GM12873 (cell line): ENCODE measurements at regions not wholly inside any gene's neighbourhood (a gene's known extent, or its start where the extent isn't known, plus 50 kb on each side); places are given as distances from the start of the nearest gene placed in this dataset.

Experiments used
- TF ChIP-seq, protein P1 (sequence below): IDR thresholded peaks from 2 replicates; pipeline ENCODE4 v1.5.1; 2012; ENCODE audit warnings: low read depth, mild to moderate bottlenecking, moderate library complexity, low read length, control low read depth; ENCODE audit not compliant: insufficient read depth; ENCODE audit errors: missing control alignments

DNA sequence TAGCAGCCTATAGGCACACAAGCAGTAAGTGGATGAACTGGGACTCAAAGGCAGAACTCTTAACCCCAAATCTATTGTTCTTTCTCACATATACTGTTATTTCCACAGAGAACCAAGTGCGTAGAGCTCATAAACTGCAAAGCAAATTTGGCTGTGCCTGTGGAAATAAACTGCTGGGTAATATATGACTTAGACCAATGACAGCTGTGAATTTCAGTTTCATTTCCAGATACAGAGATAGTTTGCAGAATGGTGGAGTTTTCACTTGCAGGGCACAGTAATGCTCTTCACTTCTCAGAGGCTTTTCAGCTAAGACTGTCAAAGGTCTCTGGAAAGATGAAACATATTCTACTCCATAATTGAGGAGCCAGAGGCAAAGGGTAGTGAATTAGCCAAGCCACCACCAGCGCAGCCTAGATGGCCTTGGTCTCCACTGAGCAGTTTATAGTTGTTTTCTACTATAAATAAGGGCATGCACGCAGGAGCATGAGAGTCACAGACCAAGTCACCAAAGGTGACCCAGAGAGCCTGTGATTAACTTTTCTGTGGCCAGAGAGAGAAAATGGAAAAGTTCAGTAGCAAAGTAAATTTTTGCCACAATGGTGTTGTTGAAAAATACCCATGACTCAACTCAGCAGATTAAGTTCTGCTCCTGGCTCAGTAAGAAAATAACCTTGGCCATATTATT lies 180.7 kb upstream of the GRM7 start:
- TF ChIP-seq, protein P1, sequence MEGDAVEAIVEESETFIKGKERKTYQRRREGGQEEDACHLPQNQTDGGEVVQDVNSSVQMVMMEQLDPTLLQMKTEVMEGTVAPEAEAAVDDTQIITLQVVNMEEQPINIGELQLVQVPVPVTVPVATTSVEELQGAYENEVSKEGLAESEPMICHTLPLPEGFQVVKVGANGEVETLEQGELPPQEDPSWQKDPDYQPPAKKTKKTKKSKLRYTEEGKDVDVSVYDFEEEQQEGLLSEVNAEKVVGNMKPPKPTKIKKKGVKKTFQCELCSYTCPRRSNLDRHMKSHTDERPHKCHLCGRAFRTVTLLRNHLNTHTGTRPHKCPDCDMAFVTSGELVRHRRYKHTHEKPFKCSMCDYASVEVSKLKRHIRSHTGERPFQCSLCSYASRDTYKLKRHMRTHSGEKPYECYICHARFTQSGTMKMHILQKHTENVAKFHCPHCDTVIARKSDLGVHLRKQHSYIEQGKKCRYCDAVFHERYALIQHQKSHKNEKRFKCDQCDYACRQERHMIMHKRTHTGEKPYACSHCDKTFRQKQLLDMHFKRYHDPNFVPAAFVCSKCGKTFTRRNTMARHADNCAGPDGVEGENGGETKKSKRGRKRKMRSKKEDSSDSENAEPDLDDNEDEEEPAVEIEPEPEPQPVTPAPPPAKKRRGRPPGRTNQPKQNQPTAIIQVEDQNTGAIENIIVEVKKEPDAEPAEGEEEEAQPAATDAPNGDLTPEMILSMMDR = no peak

DNA sequence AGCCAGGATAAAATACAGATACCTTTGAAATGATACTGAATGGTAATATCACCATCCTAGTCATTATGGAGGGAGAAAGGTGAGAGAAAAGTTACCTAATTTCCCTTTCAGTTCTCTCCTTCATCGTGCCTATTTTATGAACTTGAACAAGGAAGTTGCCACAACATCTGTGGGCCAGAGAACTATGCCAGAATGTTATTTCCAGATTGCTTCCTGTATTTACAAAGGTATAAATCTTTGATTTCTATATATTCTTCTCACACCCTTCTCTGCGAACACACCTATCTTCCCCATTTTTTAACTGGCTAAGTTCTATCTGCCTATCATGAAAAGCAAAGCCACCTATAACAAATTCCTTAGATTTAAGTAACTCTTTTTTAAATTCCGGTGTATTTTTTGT lies 163.6 kb upstream of the GRM7 start:
- TF ChIP-seq, protein P1 = no peak

DNA sequence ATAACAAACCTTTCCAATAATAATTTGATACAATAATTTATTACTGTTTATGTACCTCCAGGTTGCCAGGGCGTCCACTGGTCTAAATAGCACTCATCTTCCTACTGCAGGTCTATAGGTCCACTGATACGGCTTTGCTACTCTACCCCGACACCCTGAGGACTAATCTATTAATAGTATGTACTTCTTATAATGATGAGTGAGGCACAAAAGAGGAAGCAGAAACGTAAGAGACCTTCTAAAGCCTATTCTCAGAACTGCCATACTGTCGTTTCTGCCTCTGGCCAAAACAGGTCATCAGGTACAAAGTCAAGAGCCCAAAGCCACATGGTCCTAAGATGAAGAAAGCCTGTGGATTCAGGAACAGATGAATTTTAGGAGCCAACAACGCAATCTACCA lies 163.2 kb upstream of the GRM7 start:
- TF ChIP-seq, protein P1 = no peak

DNA sequence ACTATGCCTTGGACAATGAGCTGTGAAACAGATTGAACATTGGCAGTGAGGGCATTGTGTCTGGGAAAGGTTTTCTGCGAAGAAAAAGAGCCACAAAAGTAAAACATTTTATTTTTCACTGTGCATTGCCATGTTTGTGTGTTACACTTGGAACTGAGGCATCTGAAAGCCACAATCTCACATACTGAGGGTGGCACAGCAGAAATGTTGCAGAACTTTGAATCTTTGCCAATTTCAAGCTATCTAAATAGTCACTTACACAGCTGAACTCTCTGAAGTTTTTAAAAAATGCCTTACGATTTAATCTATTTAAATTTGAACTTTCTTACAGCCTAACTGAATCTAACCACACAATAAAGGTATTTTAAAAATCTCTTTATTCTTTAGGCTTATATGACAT lies 154.1 kb upstream of the GRM7 start:
- TF ChIP-seq, protein P1 = no peak

DNA sequence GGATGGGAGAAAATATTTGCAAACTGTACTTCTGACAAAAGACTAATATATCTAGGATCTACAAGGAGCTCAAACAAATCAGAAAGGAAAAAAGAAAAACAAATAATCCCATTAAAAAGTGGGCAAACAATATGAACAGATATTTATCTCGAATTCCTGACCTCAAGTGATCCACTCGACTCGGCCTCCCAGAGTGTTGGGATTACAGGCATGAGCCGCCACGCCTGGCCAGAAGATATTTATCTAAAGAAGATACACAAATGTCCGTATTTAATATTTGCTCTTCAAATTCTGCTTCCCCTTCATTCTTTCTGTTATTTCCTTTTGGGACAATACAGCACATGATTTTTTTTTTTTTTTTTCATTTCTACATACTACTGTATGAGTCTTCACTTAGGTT lies 151.7 kb upstream of the GRM7 start:
- TF ChIP-seq, protein P1 = no peak

DNA sequence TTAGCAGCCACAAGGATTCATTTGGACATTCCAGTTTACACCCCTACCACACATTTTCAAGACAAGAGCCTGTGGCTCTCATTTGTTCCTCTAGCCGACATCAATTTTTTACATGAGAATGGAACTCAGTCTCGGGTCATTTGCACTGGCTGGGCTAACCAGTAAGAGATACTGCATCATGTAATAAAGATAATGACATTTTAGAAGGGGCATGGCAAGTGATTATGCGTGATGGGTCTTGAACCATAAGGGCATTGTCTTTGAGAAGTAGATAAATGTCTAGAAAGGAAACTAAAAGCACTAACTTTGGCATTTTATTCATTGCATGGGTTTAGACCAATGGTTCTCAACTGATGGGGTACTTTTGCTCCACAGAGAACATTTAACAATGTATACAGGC lies 146.0 kb upstream of the GRM7 start:
- TF ChIP-seq, protein P1 = no peak

DNA sequence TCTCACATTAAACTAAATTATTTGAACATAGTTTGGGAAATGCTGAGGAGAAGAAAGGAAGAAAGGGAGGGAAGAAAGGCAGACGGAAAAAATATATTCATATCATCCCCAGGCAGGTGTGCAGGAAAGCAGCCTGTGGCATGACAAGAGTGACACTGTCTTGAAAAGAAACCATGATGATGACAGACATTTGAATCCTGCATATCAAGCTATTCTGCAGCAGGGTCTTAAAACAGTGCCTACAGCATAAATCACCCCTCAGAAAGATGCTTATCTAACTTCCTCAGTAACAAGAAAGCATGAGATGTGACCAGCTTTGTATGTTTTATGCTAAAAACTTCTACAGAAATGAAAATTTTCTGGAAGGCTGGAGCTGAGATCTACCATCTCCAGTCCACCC lies 144.5 kb upstream of the GRM7 start:
- TF ChIP-seq, protein P1 = no peak
